ENCODE measurements at regions not wholly inside any gene's neighbourhood (a gene's known extent, or its start where the extent isn't known, plus 50 kb on each side); places are given as distances from the start of the nearest gene placed in this dataset.

DNA sequence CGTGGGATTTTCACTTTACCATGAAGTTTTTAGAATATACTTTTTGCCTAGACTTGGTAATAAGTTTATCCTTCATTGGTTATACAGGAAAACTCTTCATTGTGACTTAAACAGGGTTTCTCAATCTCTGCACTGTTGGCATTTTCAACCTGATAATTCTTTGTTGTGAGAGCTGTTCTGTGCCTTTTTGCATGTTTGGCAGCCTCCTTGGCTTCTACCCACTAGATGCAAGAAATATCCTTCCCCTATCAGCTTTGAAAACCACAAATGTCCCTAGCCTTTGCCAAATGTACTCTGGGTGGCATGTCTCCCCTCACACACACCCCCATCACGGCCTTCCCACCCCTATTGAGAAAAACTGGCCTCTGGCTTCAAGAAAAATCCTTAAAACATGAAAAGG, 180.9 kb downstream of the ESM1 start:
- TF ChIP-seq, protein P1, sequence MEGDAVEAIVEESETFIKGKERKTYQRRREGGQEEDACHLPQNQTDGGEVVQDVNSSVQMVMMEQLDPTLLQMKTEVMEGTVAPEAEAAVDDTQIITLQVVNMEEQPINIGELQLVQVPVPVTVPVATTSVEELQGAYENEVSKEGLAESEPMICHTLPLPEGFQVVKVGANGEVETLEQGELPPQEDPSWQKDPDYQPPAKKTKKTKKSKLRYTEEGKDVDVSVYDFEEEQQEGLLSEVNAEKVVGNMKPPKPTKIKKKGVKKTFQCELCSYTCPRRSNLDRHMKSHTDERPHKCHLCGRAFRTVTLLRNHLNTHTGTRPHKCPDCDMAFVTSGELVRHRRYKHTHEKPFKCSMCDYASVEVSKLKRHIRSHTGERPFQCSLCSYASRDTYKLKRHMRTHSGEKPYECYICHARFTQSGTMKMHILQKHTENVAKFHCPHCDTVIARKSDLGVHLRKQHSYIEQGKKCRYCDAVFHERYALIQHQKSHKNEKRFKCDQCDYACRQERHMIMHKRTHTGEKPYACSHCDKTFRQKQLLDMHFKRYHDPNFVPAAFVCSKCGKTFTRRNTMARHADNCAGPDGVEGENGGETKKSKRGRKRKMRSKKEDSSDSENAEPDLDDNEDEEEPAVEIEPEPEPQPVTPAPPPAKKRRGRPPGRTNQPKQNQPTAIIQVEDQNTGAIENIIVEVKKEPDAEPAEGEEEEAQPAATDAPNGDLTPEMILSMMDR (IDR thresholded peaks at IDR 0.05), result no peak
- no peak for TF ChIP-seq POLR2A (IDR thresholded peaks at IDR 0.05)
